ENCODE measurements at regions not wholly inside any gene's neighbourhood (a gene's known extent, or its start where the extent isn't known, plus 50 kb on each side); places are given as distances from the start of the nearest gene placed in this dataset.

DNA sequence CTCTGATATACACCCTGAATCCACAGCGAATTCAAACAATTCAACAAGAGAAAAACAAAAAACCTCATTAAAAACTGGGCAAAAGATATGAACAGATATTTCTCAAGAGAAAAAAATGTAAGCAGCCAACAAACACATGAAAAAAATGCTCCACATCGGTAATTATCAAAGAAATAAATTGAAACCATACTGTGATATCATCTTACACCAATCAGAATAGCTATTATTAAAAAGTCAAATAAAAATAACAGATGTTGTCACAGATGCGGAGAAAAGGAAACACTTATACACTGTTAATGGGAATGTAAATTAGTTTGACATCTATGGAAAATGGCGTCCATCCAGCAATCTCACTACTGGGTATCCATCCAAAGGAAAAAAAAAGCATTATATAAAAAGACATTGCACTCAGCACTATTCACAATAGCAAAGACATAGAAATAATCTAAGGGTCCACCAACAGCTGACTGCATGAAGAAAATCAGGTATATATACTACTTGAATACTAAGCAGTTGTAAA lies 1495.0 kb upstream of the PCDH20 start:
- H3K4me1 ChIP-seq (ENCODE audit: control insufficient read depth in 1 of 2, low read depth in 2 of 2): no peaks in the 10 kb centered on the region
- H3K27ac ChIP-seq: no peak overlapping the region
- no peaks in the 10 kb centered on the region for H3K36me3 ChIP-seq
- H3K27me3 ChIP-seq (replicated peaks; ENCODE audit: insufficient read depth): no peaks in the 10 kb centered on the region
- TF ChIP-seq, protein P1, sequence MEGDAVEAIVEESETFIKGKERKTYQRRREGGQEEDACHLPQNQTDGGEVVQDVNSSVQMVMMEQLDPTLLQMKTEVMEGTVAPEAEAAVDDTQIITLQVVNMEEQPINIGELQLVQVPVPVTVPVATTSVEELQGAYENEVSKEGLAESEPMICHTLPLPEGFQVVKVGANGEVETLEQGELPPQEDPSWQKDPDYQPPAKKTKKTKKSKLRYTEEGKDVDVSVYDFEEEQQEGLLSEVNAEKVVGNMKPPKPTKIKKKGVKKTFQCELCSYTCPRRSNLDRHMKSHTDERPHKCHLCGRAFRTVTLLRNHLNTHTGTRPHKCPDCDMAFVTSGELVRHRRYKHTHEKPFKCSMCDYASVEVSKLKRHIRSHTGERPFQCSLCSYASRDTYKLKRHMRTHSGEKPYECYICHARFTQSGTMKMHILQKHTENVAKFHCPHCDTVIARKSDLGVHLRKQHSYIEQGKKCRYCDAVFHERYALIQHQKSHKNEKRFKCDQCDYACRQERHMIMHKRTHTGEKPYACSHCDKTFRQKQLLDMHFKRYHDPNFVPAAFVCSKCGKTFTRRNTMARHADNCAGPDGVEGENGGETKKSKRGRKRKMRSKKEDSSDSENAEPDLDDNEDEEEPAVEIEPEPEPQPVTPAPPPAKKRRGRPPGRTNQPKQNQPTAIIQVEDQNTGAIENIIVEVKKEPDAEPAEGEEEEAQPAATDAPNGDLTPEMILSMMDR (IDR thresholded peaks at IDR 0.05): no peak
- ATAC-seq (ENCODE audit: insufficient number of reproducible peaks, low FRiP score, low read depth) (no peak), DNase-seq (ENCODE audit: low spot score) (no peak)
- no peak overlapping the region for H3K4me3 ChIP-seq
- no peaks in the 10 kb centered on the region for H3K9me3 ChIP-seq

DNA sequence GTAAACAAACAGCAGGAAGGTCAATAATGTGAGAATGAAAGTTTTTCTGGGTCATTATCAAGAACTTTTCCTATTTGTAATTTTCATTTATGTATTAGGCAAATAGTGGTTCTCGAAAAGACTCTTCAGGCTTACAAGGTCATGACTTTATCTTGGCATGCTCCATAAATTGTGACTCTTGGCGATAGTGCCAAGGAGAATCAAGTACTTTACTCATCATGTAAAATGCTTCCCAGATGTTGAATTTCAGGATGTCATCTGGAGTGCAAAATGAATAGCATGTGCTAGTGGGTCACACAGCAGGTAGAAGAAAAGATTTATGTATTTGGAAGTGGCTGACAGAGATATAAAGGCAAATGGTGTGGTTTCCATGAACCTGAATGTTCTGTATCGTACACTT lies 1492.7 kb upstream of the PCDH20 start:
- Histone ChIP-seq H3K4me3 (no peak overlapping the region), H3K27me3 (replicated peaks; ENCODE audit: insufficient read depth) (no peaks in the 10 kb centered on the region)
- TF ChIP-seq, protein P1 (IDR thresholded peaks at IDR 0.05): no peak

DNA sequence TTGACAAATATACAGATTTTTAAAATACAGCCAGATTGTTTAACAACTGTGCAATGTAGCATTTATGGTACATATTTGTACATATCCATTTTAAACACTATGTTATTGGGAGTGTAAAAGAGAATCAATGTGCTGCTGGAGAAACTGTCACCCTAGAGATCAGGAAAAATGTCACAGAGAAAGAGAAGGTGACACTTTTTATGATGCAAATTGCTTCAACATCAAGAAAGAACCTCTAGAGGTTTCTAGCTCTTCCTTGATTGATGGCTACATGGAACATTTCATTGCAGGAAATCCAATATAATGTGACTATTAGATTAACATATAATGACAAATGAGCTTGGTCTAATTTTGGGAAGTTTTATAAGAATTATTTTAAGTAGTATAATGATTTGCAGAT lies 1491.2 kb upstream of the PCDH20 start:
- TF ChIP-seq, protein P1 (IDR thresholded peaks at IDR 0.05): no peak
- H3K9me3 ChIP-seq: no peaks in the 10 kb centered on the region
- H3K4me3 ChIP-seq: no peak overlapping the region
- H3K36me3 ChIP-seq: no peaks in the 10 kb centered on the region
- no peak for DNase-seq (ENCODE audit: low spot score)
- no peak overlapping the region for H3K27ac ChIP-seq
- ATAC-seq (ENCODE audit: insufficient number of reproducible peaks, low FRiP score, low read depth): no peak
- no peaks in the 10 kb centered on the region for H3K4me1 ChIP-seq (ENCODE audit: control insufficient read depth in 1 of 2, low read depth in 2 of 2)
- H3K27me3 ChIP-seq (replicated peaks; ENCODE audit: insufficient read depth): no peaks in the 10 kb centered on the region

More for the DNA sequence above, 1492.7 kb upstream of the PCDH20 start:
- ATAC-seq (ENCODE audit: insufficient number of reproducible peaks, low FRiP score, low read depth): no peak
- DNase-seq (ENCODE audit: low spot score): no peak
- Histone ChIP-seq H3K36me3 (no peaks in the 10 kb centered on the region), H3K4me1 (ENCODE audit: control insufficient read depth in 1 of 2, low read depth in 2 of 2) (no peaks in the 10 kb centered on the region), H3K27ac (no peak overlapping the region), H3K9me3 (no peaks in the 10 kb centered on the region)

DNA sequence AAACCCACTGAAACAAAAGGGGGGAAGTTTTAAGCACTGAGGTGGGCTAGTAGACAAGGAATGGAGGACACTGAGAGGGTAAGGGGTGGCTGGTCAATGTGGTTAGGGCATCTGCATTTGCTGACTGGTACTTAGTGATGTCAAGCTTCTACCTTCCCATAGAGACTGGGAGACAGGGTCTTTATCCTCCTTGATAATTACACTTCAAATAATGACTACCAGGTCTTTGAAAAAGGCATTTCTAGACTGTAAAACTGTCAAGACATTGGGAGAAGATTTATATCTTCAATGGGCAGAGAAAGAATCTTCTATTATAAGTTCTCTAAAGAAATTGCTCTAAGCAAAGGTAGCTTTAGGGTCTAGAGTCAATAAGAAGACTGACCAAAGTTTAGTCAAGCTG lies 1490.8 kb upstream of the PCDH20 start:
- DNase-seq (ENCODE audit: low spot score) (no peak), ATAC-seq (ENCODE audit: insufficient number of reproducible peaks, low FRiP score, low read depth) (no peak)
- Histone ChIP-seq H3K4me3 (no peak overlapping the region), H3K27me3 (replicated peaks; ENCODE audit: insufficient read depth) (no peaks in the 10 kb centered on the region), H3K9me3 (no peaks in the 10 kb centered on the region), H3K4me1 (ENCODE audit: control insufficient read depth in 1 of 2, low read depth in 2 of 2) (no peaks in the 10 kb centered on the region), H3K36me3 (no peaks in the 10 kb centered on the region), H3K27ac (no peak overlapping the region)
- TF ChIP-seq, protein P1 (IDR thresholded peaks at IDR 0.05): no peak

DNA sequence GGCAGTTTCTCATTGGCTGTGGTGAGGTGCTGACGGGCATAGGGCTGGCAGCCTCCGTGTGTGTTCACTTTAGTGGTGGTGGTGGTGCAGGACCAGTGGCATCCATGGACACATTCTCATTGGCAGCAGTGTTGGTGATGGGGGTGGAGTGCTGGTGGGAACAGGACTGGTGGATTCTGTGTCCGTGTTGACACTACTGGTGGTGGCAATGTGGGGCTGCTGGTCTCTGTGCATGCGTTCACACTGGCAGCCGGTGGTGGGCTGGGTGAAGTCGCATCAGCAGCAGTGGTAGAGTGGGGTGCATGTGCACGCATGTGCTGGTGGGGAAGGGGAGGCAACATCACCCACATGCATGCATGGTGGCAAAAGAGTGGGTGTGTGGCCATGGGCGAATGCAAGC lies 1471.4 kb upstream of the PCDH20 start:
- no peak for ATAC-seq (ENCODE audit: insufficient number of reproducible peaks, low FRiP score, low read depth)
- H3K27ac ChIP-seq: no peak overlapping the region
- H3K27me3 ChIP-seq (replicated peaks; ENCODE audit: insufficient read depth): no peaks in the 10 kb centered on the region
- TF ChIP-seq, protein P1 (IDR thresholded peaks at IDR 0.05): no peak
- no peaks in the 10 kb centered on the region for H3K9me3 ChIP-seq
- no peak for DNase-seq (ENCODE audit: low spot score)
- H3K4me3 ChIP-seq: no peak overlapping the region
- H3K36me3 ChIP-seq: no peaks in the 10 kb centered on the region
- H3K4me1 ChIP-seq (ENCODE audit: control insufficient read depth in 1 of 2, low read depth in 2 of 2): no peaks in the 10 kb centered on the region
